ENCODE measurements at regions not wholly inside any gene's neighbourhood (a gene's known extent, or its start where the extent isn't known, plus 50 kb on each side); places are given as distances from the start of the nearest gene placed in this dataset.
"Not testable (repeated sequence)": the region's sequence is repeated elsewhere in the genome, so short reads cannot be mapped to it uniquely, and the experiment has no call there.

DNA sequence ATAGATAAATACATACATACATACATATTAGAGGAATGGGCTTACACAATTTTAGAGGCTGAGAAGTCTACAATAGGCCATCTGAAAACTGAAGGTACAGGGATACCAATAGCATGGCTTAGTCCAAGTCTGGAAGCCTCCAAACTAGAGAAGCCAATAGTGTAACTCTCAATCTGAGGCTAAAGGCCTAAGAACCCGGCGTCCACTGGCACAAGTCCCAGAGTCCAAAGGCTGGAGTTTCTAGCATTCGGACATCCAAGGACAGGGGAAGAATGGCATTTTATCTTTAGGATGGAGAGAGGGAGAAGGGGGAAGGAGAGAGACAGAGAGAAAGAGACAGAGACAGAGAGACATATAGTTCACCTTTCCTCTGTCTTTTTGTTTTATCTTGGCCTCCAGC is 63.7 kb upstream of the SYT4 start:
- no peak for DNase-seq

DNA sequence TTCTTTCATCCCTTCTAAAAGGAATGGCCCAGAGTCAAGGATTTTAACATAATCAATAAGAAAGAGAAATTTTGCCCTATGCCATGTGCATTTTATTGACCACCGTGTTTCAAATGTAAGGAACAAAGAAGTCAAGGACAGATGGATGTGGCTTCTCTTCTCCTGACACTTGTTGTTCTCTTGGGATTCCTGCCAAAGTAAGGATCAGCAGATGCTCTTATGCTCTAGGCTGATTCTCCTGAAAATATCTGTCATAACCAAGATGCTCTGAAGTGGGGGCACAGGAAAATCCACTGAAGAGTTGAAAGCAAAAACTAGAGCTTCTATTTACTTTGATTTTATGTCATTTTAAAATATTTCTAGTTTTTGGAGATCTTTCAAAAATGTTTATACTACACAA is 72.9 kb upstream of the SYT4 start:
- no peak for DNase-seq

DNA sequence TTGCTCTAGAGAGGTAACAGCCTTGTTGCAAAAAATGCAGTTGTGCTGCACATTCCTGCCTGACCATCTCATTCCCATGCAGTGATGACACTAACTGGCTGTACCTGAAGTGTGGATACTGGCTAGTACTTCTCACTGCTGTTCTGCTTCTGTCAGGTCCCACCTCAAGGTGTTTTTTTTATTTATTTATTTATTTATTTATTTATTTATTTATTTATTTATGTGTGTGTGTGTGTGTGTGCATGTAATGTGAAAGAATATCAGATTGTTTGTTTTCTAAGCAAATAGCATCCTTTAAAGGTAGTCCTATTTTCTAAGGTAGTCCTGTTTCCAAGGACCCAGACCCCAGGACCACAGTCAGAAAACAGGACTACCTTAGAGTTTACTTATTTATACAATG is 87.2 kb upstream of the SYT4 start:
- no peak for DNase-seq

DNA sequence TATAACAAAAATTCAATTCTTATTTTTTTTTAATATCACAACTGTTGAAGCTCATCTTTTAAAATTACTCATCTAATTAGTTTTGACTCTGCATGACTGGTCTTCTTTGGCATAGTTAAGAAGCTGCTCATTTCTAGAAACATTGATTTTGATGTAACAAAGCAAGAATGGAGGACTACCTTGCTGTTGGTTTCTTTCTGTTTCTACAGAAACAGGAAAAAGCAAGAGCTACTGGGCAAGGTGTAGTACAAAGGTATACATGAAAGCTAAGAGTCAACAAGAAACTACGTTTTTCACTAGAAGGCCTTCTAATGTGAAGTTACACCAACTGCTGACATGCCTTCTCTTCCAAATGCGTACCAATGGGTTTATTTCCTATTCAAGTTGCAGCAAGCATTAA is 90.6 kb upstream of the SYT4 start:
- DNase-seq, result no peak

DNA sequence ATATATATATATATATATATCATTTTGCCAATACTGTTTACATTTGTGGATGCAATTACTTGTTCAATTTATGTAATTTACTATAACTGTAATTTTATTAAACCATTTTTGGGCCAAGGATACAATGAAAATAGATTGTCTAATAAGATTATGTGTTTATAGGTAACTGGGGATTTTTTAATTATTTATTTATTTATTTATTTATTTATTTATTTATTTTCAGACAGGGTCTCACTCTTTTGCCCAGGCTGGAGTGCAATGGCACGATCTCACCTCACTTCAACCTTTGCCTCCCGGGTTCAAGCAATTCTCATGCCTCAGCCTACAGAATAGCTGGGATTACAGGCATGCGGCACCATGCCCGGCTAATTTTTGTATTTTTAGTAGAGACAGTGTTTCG is 92.0 kb upstream of the SYT4 start:
- not testable (repeated sequence) for DNase-seq

DNA sequence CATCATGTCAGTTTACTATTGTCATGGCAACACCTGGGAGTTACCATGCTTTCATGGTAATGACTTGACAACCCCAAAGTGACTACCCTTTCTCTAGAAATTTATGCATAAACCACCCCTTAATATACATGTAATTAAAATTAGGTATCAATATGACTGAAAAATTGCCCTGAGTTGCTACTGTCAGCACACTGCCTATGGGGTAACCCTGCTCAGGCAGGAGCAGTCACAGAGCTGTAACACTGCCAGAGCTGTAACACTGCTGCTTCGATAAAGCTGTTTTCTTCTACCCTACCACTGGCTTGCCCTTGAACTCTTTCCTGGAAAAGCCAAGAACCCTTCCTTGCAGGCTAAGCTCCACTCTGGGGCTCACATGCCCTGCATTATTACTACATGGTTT is 95.5 kb upstream of the SYT4 start:
- no peak for DNase-seq

DNA sequence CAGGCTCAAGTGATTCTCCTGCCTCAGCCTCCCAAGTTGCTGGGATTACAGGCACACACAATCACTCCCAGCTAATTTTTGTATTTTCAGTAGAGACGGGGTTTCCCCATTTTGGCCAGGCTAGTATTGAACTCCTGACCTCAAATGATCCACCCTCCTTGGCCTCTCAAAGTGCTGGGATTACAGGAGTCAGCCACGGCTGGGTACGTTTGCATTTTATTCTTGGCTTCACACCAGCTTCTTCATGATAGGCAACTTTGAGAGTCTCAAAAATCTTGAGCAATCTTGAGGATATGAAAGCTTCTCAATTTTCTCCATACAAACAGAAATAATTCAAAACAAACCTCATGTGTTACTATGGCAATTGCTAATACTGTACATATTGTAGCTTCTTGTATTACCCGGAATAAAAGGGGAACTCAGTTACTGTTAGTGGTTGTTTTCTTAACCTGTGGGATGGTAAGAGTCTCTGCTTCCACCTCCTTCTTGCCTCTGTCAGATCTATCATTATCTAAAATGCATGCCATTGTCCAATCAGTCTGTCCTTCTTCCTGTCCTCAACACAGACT is 102.9 kb upstream of the SYT4 start:
- no peak for DNase-seq

DNA sequence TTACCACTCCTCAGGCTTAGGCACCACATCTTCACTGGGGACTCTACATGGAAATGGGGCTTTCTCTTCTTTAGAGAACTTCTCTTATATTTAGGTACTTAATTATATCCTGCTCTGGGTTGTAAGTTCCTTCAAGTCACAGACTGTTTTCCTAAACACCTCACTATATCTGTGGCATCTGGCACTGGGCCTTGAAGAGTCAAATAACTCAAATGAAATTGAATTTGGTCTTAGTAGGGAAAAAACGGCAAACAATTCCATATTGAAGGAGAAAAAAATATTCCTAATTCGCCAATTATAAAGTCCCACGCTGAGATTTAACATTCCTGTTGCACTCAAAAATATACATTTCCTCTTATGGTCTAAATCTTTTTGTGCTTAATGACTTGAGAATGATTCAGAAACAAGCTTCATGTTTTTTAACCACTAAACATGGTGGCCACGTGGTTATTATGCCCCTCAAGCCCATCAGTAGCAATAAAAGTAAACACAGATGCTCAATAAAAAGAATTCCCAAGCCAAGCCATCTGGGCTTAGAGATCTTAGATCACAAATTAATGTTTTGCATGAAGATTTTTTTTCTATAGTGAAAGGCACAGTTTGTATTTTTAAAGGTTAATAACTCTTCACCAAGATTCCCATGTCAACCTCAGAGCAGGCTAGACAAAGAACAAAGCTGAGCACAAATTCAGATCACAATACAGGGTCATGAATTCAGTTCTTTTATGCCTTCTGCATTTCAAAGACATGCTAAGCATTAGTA is 105.5 kb upstream of the SYT4 start:
- no peak for DNase-seq

DNA sequence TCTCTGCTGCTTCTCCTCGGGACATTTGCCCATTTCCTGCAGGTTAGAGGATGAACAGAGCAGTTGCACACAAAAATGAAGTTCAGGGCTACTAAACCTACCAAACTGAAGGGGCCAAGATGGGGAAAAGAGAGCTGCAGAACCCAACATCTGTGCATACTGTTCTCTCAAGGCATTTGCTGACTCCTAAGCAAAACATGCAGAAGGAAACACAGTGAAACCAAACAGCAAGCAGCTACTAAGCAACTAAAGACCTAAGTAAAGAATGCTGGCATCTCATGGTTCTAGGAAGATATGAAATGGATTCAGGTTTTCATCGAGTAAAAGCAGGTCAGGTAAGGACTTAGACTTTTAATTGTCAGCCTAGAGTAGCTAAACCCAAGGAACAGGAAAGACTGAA is 111.9 kb upstream of the SYT4 start:
- DNase-seq, result peak in 2 of 3 donors; percentile 0 to 40

DNA sequence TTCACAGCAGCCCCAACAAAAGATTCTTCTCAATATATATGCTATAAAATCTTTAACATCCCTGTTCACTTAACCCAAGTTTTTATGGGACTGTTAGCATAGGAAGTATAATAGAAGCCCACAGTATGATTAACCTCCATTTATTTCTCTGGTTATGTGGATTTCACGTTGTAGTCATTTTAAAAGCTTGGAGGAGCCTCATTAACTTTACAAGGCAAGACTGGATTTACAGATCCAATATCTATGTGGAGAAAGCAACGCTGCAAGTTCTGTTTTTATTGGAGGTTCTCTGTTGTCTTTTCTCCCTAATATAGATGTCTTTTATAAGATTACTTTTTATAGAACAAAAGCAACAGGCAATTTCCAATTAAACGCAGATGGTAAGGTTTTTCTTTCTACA is 114.9 kb upstream of the SYT4 start:
- no peak for DNase-seq

DNA sequence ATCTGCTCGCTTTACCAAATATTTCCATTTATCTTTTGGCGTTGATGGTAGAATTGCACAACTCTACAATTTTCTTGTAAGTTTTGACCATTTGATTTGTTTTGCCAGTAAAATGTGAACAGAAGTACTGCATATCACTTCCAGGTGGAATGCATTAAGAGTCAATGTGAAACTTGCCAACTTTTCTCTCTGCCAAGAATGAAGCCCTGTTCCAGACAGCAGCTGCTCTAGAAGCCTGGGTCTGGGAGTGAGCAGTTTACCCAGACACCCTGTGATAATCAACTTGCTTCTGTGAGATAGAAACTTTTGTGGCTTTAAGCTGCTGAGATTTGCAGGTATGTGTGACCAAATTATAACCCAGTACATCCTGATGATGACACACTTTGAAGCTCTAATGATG is 115.9 kb upstream of the SYT4 start:
- peak; percentile 13 to 68 (median 50) for DNase-seq

DNA sequence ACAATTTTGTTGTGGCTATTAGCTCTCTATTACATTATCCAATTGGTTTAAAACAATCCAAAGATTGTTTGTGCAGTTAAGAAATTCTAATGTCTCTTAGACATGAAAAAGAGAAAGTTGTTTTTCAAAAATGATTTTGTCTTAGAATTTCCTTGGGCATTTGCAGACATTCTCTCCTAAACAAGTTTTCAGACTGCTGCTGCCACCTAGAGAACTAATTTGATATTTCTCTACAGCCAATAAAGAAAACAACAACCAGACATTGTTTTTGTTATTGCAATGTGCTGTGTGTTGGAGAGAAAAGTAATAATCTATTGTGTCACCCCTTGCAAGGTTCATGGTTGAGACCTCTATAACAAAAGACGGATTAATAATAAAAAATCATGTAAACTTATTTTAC is 119.0 kb upstream of the SYT4 start:
- peak; percentile 1 to 40 (median 9) for DNase-seq

DNA sequence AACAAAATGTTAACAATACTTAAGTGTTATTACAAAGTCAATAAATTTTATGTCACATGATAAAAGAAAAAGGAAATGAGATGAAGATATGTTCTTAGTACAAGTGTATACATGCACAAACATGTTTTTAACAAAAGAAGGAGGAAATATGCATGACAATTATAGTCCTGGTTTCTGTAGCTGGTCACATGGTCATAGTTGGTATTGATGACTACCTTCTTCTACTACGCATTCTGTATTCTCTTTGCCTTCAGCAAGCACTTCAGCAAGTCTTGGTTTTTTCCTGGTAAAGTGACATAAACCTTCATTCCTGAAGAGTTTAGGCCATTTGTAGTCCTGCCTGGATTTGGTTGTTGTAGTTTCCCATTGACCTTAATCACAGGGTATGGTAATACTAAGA is 121.3 kb upstream of the SYT4 start:
- no peak for DNase-seq

DNA sequence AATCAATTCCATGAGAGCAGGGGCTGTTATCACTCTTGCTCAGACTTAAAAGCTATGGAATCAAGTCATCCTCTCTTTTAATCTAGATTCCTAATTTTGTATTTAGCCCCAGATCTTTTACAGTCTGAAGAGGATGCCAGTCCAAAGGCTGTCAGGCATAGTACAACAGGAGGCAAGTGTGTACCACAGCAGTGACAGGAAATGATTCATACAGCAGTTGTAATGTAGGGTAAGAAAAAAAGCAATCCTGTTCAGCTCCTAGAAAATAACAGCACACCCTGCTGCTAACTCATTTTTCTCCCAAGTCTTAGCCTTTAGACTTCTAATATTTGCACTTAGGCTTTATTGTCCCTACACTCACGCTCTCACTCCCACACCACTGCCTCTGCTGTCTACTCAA is 127.8 kb upstream of the SYT4 start:
- no peak for DNase-seq

DNA sequence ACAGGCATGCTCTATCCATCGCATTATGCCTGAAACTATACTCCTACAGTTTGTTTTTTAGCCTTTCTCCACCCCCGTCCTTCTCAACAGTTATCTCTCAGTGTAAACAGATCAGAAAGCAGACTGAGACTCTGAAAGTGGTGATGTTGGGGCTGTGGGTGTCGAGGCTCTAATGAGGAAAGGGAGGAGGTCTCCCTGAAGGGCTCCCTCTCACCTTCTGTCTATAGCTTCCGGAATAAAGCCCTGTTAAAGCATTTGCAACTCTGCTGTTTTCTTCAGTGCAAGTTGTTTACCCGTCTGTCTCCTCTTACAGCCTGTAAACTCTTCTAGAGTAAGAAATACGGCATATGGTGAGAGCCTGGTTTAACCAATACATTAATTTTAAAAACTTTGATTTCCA is 136.7 kb upstream of the SYT4 start:
- DNase-seq, result no peak

DNA sequence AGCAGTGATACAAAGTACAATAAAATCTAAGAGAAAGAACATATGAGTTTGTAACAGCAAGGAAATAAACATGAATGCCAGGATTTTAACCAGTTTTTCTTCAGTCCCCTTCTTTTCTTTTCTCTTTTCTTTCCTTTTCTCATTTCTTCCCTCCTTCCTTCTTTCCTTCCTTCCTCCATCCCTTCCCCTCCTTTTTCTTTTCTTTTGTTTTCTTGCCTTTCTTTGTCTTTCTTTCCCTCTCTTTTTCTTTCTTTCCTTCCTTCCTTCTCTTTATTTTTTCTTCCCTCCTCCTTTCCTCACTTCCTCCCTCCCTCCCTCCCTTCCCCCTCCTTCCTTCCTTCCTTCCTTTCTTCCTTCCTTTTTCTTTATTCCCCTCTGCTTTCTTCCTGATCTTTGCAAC is 142.8 kb upstream of the SYT4 start:
- no peak for DNase-seq

DNA sequence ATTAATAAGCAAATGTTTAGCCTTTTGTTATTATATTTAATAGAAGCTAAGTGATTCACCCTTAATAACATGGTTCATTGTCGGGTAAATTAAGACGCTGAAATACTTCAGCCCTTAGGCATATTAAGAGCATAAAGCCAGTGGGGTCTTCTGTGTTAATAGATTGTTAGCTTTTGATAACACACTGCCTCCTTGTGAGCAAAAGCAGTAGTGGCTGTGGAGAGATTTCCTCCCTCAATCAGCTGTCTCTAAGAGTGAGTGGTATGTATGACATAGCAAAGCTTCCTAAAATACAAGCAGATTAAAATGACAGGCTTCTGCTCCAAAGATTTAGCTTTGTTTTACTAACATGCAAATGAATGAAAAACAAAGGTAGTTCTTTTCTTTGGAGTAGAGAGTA is 143.7 kb upstream of the SYT4 start:
- no peak for DNase-seq

DNA sequence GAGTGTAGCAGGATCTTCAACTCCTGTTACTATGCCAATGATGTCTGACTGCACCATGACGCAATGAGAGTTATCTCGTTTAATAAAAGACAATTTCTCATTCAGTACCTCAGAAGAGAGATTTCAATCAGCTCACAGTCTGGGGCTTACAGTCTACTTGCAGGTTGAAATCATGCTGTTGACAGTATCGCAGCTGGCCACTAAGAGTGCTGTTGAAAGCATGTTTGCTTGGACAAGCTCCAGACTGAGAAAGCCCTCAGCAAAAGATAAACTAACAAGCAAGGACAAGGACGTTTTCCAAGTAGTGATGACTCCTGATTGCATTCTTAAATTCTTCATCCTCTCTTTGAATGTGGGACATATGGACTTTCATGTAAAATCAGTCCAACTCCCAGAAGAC is 145.2 kb upstream of the SYT4 start:
- peak; percentile 7 to 34 (median 16) for DNase-seq

DNA sequence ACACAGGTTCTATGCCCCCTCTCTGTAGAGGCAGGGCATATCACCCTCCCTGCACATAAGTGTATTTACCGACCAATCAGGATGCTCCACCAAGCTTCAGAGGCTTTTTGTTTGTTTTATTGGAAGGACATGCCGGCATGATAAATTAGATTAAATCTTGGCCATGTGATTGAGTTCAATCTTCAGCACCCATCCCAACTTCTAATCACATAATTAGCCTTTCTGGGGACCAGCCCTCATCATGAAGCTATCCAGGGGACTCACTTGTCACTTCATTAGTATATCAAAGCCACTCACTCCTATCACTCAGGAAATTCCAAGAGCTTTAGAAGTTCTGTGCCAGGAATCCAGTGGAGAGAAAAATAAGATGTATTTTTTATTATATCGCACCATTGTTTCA is 158.6 kb upstream of the SYT4 start:
- DNase-seq, result no peak

DNA sequence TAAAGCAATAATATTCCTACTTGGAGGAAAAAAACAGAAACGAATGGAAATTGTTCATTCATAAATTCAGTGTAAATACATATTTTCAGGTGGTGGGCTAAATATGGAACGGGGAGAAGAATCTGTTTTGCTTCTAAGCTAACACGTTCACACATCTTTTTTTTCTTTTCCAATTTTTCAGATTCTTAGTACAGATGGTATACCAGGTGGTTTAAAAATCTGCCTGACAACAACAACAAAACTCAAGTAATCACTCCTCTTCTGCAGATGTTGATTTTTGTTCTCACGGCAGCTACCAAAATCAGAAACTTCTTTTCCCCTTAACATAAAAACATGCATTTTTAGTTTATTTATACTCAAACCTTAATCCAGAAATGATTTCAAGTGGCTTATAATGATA is 164.8 kb upstream of the SYT4 start:
- no peak for DNase-seq

DNA sequence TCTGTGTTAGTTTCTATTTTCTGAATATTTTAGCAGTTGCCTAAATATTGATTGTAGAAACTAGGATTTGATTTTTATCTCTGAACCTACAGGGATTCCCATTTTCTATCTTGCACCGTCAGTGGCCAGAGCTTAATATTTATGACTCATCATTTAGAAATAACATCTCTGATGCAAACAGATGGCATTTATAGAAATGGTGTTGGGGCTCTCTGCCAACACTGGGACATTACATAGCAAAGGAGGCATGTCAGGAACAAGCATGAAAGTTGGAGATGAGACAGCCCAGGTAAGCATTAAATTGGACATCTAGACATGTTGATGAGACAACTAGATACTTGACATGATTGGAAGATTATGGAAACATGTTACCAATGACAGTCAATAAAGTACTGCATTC is 165.3 kb upstream of the SYT4 start:
- DNase-seq, result no peak

DNA sequence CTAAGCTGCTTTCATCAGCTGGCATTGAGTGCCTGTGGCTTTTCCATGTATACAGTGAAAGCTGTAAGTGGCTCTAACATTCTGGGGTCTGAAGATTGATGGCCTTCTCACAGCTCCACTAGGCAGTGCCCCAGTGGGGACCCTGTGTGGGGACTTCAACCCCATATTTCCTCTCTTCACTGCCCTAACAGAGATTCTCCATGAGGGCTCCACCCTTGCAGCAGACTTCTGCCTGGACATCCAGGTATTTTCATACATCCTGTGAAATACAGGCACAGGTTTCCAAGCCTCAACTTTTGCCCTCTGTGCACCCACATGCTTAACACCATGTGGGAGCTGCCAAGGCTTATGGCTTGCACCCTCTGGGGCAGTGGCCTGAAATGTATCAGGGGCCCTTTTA is 188.2 kb upstream of the SYT4 start:
- no peak for DNase-seq

DNA sequence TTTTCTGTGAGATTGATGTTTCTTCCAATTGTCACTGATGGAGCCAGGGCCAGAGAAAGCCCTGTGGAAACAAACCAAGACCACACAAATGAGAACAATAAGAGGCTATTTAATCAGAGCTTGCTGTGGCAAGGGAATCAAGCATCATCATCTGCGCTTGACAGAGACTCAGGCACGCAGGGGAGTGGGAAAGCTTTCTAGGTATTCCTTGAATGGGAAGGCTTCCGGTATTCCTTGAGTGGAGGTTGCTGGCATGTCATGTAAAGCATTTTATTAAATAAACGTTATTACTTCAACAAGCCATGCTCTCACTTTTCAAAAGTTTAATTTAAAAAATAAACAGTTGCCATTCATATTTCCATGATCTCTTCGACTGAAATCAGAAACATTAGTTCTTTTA is 194.6 kb upstream of the SYT4 start:
- no peak for DNase-seq

DNA sequence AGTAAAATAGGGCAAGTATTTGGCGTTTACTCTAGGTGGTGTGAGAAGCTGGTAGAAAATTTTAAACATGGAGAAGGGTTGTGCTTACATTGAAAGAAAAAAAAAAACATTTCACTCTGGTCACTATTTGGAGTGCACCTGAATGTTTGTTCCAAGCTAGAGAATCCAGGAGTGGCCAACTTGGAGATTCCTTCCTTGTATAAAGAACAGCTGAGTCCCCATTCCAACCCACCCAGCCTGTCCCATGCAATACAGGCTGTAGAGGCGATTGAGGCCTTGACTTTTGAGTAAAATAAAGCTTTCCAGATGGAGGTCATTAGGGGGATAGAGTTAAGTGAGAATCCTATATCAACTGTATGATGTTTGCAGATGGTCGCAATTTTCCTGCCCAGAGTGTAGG is 203.8 kb upstream of the SYT4 start:
- no peak for DNase-seq
